Calu3 (cell line): ENCODE measurements at regions not wholly inside any gene's neighbourhood (a gene's known extent, or its start where the extent isn't known, plus 50 kb on each side); places are given as distances from the start of the nearest gene placed in this dataset.

Experiments used
- BruUV-seq: library from RNA; stranded (reverse); fragments of 400-500 nt; replicated peaks from 2 replicates; lab custom pipeline; 2021; lab: Mats Ljungman, UMichigan
- CTCF ChIA-PET: fragments of 300-600 bp; sonication (Branson Sonifier 250); formaldehyde crosslinking; loops from one replicate; lab custom pipeline; 2022; ENCODE audit warnings: antibody characterized with exemption; lab: Charles Lee
- DNase-seq: peaks from one replicate; pipeline ENCODE4 v3.0.0; 2022
- H3K27ac Mint-ChIP-seq: one replicate; pipeline ENCODE4 v1.8.0; 2022; ENCODE audit warnings: mixed read lengths; ENCODE audit not compliant: unreplicated experiment
- H3K27me3 Mint-ChIP-seq: one replicate; pipeline ENCODE4 v1.8.0; 2022; ENCODE audit warnings: mixed read lengths; ENCODE audit not compliant: unreplicated experiment
- H3K36me3 Mint-ChIP-seq: one replicate; pipeline ENCODE4 v1.8.0; 2022; ENCODE audit warnings: mild to moderate bottlenecking, moderate library complexity, mixed read lengths; ENCODE audit not compliant: insufficient read depth, unreplicated experiment
- H3K4me1 Mint-ChIP-seq: one replicate; pipeline ENCODE4 v1.8.0; 2022; ENCODE audit warnings: mild to moderate bottlenecking, low read depth, mixed read lengths; ENCODE audit not compliant: unreplicated experiment
- H3K4me3 Mint-ChIP-seq: one replicate; pipeline ENCODE4 v1.8.0; 2022; ENCODE audit warnings: mild to moderate bottlenecking, low read depth, moderate library complexity, mixed read lengths; ENCODE audit not compliant: unreplicated experiment
- H3K9me3 Mint-ChIP-seq: one replicate; pipeline ENCODE4 v1.8.0; 2022; ENCODE audit warnings: low read depth, mixed read lengths; ENCODE audit not compliant: unreplicated experiment
- intact Hi-C: fragments of 100-400 bp; cut with micrococcal nuclease; formaldehyde crosslinking; loops from one replicate; pipeline ENCODE4 v1.10.0; 2022; ENCODE audit not compliant: unreplicated experiment
- TF ChIP-seq, protein P1 (sequence below): fragments of 200-600 bp; IDR thresholded peaks from one replicate; pipeline ENCODE4 v1.8.0; 2022; ENCODE audit warnings: antibody characterized with exemption; ENCODE audit not compliant: unreplicated experiment

GRCh38 chr10:10871352-10871751 lies 146.3 kb upstream of the CELF2 start:
- no peak for DNase-seq
- H3K4me1 Mint-ChIP-seq = no peaks in the 10 kb centered on the region
- no peaks in the 10 kb centered on the region for H3K27me3 Mint-ChIP-seq
- peaks cover 5% of the 10 kb centered on the region for H3K36me3 Mint-ChIP-seq
- no peak overlapping the region for H3K4me3 Mint-ChIP-seq
- intact Hi-C loops = no loop called here
- TF ChIP-seq, protein P1, sequence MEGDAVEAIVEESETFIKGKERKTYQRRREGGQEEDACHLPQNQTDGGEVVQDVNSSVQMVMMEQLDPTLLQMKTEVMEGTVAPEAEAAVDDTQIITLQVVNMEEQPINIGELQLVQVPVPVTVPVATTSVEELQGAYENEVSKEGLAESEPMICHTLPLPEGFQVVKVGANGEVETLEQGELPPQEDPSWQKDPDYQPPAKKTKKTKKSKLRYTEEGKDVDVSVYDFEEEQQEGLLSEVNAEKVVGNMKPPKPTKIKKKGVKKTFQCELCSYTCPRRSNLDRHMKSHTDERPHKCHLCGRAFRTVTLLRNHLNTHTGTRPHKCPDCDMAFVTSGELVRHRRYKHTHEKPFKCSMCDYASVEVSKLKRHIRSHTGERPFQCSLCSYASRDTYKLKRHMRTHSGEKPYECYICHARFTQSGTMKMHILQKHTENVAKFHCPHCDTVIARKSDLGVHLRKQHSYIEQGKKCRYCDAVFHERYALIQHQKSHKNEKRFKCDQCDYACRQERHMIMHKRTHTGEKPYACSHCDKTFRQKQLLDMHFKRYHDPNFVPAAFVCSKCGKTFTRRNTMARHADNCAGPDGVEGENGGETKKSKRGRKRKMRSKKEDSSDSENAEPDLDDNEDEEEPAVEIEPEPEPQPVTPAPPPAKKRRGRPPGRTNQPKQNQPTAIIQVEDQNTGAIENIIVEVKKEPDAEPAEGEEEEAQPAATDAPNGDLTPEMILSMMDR = no peak
- peaks cover 13% of the 10 kb centered on the region for H3K9me3 Mint-ChIP-seq
- no TSS peak for BruUV-seq
- H3K27ac Mint-ChIP-seq = no peak overlapping the region
- CTCF ChIA-PET = no interaction called here

- CTCF ChIA-PET = no interaction called here
These were observed 145.5 kb upstream of the CELF2 start for GRCh38 chr10:10872035-10872673.

DNA sequence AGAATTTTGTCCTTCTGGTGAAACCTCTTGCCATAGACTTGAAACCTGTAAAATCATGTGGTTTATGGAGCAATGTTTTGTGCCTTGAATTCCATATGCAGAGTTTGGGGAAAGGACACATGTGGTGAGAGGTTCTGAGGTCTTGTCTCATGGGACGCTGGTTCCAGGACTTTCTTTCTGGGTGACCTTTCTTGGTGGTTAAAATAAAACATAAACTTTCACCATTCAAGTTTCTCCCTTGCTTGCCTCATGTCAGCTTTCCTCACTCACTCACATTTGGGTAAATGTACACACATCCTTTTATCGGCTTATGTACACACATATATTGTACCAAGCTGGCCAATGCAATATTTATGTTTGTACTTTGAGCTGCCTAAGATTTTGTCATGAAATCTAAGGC lies 144.9 kb upstream of the CELF2 start:
- intact Hi-C loops = no loop called here
- peaks cover 5% of the 10 kb centered on the region for H3K36me3 Mint-ChIP-seq
- no peaks in the 10 kb centered on the region for H3K4me1 Mint-ChIP-seq
- H3K9me3 Mint-ChIP-seq = peaks cover 11% of the 10 kb centered on the region
- no peak overlapping the region for H3K27ac Mint-ChIP-seq
- CTCF ChIA-PET = no interaction called here
- no peak for DNase-seq
- TF ChIP-seq, protein P1 = no peak
- no peaks in the 10 kb centered on the region for H3K27me3 Mint-ChIP-seq
- H3K4me3 Mint-ChIP-seq = no peak overlapping the region
- BruUV-seq = no TSS peak

More at GRCh38 chr10:10872035-10872673, 145.5 kb upstream of the CELF2 start:
- intact Hi-C loops = no loop called here
- peaks cover 15% of the 10 kb centered on the region for H3K9me3 Mint-ChIP-seq
- no peaks in the 10 kb centered on the region for H3K4me1 Mint-ChIP-seq
- H3K27me3 Mint-ChIP-seq = no peaks in the 10 kb centered on the region
- no peak for DNase-seq
- TF ChIP-seq, protein P1 = no peak
- no TSS peak for BruUV-seq
- peaks cover 5% of the 10 kb centered on the region for H3K36me3 Mint-ChIP-seq
- H3K4me3 Mint-ChIP-seq = no peak overlapping the region
- peak overlapping the region; percentile 47 for H3K27ac Mint-ChIP-seq

DNA sequence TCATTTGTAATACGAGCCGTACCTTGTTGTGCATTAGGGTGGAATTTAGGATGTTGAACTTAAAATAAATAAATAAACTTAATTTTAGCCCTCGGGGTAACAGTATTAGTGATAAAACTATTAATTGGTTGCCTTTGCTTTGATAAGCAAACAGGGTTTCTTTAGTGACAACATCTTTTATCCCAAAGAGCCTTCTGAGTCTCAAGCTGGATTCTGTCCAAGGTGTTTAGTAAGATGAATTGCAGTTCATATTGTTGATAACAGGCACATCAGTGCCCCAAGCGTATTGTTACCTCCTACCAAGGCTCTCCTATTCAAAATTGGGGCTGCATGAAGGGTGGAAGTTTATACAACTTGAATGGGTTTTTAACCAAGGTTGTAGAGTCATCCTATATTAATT lies 144.4 kb upstream of the CELF2 start:
- H3K9me3 Mint-ChIP-seq = peaks cover 9% of the 10 kb centered on the region
- H3K4me1 Mint-ChIP-seq = no peaks in the 10 kb centered on the region
- intact Hi-C loops = no loop called here
- TF ChIP-seq, protein P1 = no peak
- peaks cover 5% of the 10 kb centered on the region for H3K36me3 Mint-ChIP-seq
- CTCF ChIA-PET = no interaction called here
- DNase-seq = no peak
- no peaks in the 10 kb centered on the region for H3K27me3 Mint-ChIP-seq
- BruUV-seq = no TSS peak
- H3K27ac Mint-ChIP-seq = no peak overlapping the region
- H3K4me3 Mint-ChIP-seq = no peak overlapping the region
